Choroid plexus epithelial cell (primary cell): ENCODE measurements at regions not wholly inside any gene's neighbourhood (a gene's known extent, or its start where the extent isn't known, plus 50 kb on each side); places are given as distances from the start of the nearest gene placed in this dataset.

ENCODE experiments used
- DNase-seq: peaks from one replicate; pipeline ENCODE4 v3.0.0-alpha.2; 2010; ENCODE audit warnings: low read depth
- H3K4me3 ChIP-seq: 2 replicates; pipeline ENCODE4 v1.5.1; 2011; ENCODE audit warnings: low read depth, mild to moderate bottlenecking, control low read depth, low read length, moderate library complexity
- TF ChIP-seq, protein P1 (sequence below): conservative IDR thresholded peaks from 2 replicates; pipeline ENCODE4 v1.5.1; 2011; ENCODE audit warnings: low read depth, mild to moderate bottlenecking, control low read depth, inconsistent platforms, low read length, moderate library complexity

- H3K4me3 ChIP-seq = no peak overlapping the region
- TF ChIP-seq, protein P1, sequence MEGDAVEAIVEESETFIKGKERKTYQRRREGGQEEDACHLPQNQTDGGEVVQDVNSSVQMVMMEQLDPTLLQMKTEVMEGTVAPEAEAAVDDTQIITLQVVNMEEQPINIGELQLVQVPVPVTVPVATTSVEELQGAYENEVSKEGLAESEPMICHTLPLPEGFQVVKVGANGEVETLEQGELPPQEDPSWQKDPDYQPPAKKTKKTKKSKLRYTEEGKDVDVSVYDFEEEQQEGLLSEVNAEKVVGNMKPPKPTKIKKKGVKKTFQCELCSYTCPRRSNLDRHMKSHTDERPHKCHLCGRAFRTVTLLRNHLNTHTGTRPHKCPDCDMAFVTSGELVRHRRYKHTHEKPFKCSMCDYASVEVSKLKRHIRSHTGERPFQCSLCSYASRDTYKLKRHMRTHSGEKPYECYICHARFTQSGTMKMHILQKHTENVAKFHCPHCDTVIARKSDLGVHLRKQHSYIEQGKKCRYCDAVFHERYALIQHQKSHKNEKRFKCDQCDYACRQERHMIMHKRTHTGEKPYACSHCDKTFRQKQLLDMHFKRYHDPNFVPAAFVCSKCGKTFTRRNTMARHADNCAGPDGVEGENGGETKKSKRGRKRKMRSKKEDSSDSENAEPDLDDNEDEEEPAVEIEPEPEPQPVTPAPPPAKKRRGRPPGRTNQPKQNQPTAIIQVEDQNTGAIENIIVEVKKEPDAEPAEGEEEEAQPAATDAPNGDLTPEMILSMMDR = no peak
- DNase-seq = peak; percentile 33
These were observed 245.3 kb downstream of the FAM76B start for GRCh38 chr11:95544095-95544856.

GRCh38 chr11:95542868-95543551 is 246.6 kb downstream of the FAM76B start:
- TF ChIP-seq, protein P1 = no peak

GRCh38 chr11:95541715-95542114 is 247.9 kb downstream of the FAM76B start:
- TF ChIP-seq, protein P1 = no peak
- no peak overlapping the region for H3K4me3 ChIP-seq
- no peak for DNase-seq

More at GRCh38 chr11:95542868-95543551, 246.6 kb downstream of the FAM76B start:
- DNase-seq = no peak
- H3K4me3 ChIP-seq = no peak overlapping the region

- TF ChIP-seq, protein P1 = no peak
- H3K4me3 ChIP-seq = no peak overlapping the region
- no peak for DNase-seq
These were observed 253.4 kb downstream of the FAM76B start for GRCh38 chr11:95536047-95536690.

- no peak for DNase-seq
- H3K4me3 ChIP-seq = no peak overlapping the region
- TF ChIP-seq, protein P1 = no peak
These were observed 254.8 kb downstream of the FAM76B start for GRCh38 chr11:95534809-95535208.

- no peak overlapping the region for H3K4me3 ChIP-seq
- no peak for DNase-seq
These were observed 255.4 kb downstream of the FAM76B start for GRCh38 chr11:95534226-95534625.

More at GRCh38 chr11:95534226-95534625, 255.4 kb downstream of the FAM76B start:
- TF ChIP-seq, protein P1 = no peak
